ENCODE measurements at regions not wholly inside any gene's neighbourhood (a gene's known extent, or its start where the extent isn't known, plus 50 kb on each side); places are given as distances from the start of the nearest gene placed in this dataset.

GRCh38 chr13:79722885-79723445, 242.0 kb downstream of the NDFIP2 start:
- DNase-seq (ENCODE audit: low spot score): no peak

GRCh38 chr13:79716191-79716590, 235.2 kb downstream of the NDFIP2 start:
- no peak for DNase-seq (ENCODE audit: low spot score)

GRCh38 chr13:79711631-79712030, 230.7 kb downstream of the NDFIP2 start:
- DNase-seq (ENCODE audit: low spot score): no peak

DNA sequence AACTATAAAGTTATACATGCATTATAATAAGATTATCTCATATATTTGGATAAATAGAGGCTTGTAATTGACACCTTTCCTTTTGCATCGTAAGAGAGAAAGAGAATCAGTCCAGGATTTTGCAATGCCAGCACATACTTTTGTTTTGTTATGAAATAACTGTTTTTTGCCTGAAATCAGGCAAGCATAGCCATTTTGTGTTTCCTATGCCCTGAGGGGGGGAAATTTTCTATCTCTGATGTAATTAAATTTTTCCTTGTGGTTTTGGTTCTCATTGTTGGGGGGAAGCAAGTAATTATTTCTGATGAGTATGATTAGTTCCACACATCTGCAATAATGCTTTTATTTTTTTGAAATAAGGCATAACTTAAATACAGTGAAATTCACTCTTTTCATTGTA, 229.4 kb downstream of the NDFIP2 start:
- DNase-seq (ENCODE audit: low spot score): no peak

- no peak for DNase-seq (ENCODE audit: low spot score)
These were observed 228.5 kb downstream of the NDFIP2 start for GRCh38 chr13:79709471-79709870.

DNA sequence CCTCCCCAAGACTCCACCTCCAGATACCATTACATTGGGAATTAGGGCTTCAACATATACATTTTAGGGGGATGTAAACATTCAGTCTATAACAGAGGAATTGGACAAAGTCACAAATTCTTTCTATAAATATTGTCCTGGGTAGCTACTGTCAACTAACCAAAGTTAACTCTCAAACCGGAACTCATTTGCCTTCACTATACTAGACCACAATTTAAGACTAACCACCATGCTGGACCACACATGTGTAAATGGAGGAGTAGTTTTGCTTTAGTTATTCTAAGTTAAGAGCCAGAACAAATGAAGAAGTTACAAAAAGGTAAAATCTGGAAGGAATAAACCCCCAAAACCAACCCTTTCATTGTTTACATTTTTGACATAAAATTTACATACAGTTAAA, 222.8 kb downstream of the NDFIP2 start:
- no peak for DNase-seq (ENCODE audit: low spot score)

GRCh38 chr13:79695754-79696153, 214.8 kb downstream of the NDFIP2 start:
- DNase-seq (ENCODE audit: low spot score): no peak

- DNase-seq (ENCODE audit: low spot score): no peak
These were observed 211.9 kb downstream of the NDFIP2 start for GRCh38 chr13:79692846-79693245.

GRCh38 chr13:79691826-79692225, 210.9 kb downstream of the NDFIP2 start:
- DNase-seq (ENCODE audit: low spot score): no peak

- DNase-seq (ENCODE audit: low spot score): no peak
These were observed 207.8 kb downstream of the NDFIP2 start for GRCh38 chr13:79688741-79689140.

DNA sequence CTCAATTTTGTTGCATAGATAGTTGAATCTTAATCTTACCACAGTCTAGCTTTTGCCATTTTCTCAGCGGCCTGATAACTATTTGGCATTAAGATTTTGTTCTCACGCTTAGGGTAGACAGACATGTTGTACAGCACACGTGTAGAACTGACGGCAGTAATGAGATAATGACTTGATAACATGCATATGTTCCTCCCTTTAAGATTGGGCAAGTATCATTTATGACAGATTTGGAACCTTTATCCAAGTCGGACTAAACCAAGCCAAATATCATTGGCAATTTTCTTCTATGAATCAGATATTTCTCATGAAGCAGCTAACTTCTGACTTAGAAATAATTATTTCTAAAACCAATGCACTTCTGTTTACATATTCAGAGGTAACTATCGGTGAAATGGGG, 205.5 kb downstream of the NDFIP2 start:
- no peak for DNase-seq (ENCODE audit: low spot score)

DNA sequence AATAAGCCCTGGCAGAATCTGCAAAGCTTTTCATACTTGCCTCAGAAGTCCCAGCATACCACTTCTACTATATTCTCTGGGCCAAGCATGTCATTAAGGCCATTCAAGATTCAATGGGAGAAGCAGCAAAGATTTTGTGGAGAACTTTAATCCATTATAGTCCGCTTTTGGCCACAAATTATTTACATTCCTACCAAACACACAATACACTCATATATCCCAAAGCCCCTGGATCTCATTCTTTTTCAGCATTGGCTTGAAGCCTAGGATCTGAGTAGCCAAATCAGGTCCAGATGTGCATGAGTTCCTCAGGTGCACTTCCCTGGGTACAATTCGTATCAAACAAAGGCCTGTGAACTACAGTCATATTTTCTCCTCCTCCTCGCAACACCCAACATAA, 203.4 kb downstream of the NDFIP2 start:
- no peak for DNase-seq (ENCODE audit: low spot score)

DNA sequence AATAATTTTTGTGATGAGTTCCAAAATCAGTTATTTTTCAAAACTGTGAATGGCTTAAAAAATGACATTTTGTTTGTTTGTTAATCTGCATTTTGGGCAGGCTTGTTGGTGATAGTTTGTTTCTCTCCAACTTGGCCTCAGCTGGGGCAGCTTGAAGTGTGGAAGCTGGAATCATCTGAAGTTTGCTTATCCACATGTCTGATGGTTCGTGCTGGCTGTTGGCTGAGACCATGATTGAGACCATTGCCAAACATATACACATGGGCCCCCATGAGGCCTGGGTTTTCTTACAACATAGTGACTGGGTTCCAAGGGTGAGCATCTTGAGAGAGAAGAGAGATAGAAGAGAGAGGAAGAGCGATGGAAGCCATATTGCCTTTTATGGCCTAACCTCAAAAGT, 201.2 kb downstream of the NDFIP2 start:
- no peak for DNase-seq (ENCODE audit: low spot score)

DNA sequence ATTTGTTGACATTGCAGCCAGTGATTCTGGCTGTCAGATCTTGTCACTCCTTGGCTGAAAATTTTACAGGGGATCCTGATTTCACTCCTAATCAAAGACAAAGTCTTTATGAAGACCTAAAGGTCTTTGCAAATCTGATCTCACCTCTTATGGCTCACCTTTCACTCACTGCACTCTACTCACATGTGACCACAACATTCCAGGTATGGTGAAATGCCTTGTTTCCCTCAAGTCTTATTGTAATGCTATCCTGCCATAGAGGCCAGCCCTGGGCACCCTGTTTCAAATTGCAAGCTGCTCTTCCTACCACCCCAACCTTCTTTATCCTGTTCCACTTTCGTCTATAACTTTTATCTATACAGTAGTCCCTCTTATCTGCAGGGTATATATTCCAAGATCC, 200.1 kb downstream of the NDFIP2 start:
- DNase-seq (ENCODE audit: low spot score): no peak

GRCh38 chr13:79680485-79680884, 199.5 kb downstream of the NDFIP2 start:
- no peak for DNase-seq (ENCODE audit: low spot score)

DNA sequence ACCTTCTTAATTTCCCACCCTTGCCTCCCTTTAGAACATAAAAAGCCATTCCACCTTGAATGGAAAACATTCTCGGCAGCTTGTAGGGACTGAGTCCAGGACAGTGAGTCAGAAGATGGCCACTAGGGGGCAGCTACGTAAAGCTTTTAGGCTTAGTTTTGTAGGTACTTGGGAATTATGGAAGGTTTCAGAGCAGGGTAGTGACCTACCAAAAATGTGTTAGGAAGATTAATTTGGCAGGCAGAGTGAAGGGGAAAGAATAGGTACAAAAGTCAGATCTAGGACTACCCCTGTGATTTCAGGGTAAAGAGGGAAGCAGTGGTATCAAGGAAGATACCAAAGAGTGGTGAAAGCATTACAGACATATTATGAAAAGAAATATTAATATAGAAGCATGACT, 198.4 kb downstream of the NDFIP2 start:
- peak; percentile 71 for DNase-seq (ENCODE audit: low spot score)

- no peak for DNase-seq (ENCODE audit: low spot score)
These were observed 197.1 kb downstream of the NDFIP2 start for GRCh38 chr13:79678100-79678499.

DNA sequence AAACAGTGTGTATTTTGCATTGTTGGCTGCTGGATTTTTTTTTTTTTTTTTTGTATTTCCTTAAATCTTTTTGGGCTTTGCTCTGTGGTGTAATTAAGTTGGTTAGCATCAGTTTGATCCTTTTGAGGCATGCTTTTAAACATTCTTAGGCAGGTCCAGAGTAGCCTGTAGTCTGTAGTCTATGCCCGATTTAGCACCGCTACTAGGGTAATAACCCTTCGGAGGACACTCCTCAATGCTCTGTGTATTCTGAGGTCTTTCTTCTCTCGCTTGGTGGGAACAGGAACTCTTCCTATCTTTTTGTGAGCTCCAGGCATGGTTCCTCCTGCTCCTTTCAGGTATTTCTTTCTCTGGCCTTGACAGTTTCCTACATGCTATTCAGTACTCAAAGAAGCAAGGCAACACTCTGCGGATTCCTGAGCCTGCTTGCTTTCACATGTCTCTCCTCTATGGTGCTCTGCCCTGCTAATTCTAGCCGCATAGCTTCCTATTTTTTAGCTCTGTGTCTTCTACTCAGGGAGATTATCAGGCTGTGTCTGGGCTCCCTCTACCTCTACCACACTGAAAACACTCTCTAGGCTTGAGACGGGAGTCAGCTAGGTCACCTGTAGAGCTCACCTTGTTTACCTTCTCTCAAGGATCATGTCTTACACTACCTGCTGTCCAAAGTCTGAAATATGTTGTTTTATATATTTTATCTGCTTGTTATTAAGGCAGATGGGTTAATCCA, 195.1 kb downstream of the NDFIP2 start:
- no peak for DNase-seq (ENCODE audit: low spot score)

DNA sequence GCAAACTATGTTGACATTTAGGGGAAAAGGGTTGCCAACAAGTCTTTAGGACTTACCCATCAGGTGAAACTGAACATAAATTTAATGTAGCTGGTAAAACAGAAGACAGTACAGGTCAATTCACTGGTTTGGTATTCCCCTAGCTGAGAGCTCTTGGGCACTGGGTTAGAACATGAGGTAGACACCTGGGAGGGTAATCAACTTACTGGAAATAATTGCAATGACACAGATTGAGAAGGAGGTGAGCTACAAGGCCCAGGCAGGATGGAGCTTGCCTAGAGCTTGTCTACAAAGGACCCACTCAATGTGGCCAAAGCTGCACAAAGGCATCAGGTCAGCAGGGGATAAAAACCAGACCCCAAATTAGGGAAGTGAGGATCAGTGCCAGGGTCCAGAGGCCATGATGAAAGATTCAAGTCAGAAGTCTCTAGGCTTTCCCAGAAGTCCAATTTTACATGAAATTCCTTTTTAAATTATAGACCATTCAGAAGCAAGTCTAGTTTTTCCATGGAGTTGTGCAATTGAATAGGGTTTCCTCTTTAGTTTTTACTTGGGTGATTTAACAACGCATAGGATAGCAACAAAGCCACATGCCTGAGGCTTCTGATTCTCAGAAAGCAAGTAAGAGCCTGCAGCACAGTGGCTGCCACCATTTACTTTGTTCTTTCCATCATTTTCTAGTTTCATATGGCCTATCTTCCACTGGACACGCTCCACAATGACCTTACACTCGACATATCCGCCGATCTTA, 194.0 kb downstream of the NDFIP2 start:
- no peak for DNase-seq (ENCODE audit: low spot score)

- DNase-seq (ENCODE audit: low spot score): no peak
These were observed 193.0 kb downstream of the NDFIP2 start for GRCh38 chr13:79673993-79674377.

- no peak for DNase-seq (ENCODE audit: low spot score)
These were observed 192.5 kb downstream of the NDFIP2 start for GRCh38 chr13:79673310-79673992.

DNA sequence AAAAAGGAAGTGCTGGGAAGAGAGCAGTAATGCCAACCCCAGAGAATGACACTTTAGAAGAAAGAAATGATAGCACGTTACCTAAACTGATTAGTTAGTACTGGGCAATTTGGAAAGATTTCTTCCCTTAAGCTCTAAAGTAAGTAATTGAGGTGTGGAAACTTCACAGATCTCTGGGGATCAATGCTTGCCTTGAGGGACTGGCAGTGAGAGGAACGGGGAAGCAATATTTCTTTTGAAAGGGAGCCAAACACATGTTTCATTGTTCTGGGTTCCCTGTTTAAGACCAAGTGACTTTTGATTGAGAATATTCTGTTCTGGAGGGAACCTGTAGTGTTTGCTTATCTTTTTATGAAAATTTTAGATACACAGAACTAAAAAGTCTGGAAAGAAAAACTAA, 190.5 kb downstream of the NDFIP2 start:
- DNase-seq (ENCODE audit: low spot score): no peak

Data from mucosa of gallbladder (tissue), 1 donor.